ENCODE measurements at regions not wholly inside any gene's neighbourhood (a gene's known extent, or its start where the extent isn't known, plus 50 kb on each side); places are given as distances from the start of the nearest gene placed in this dataset.

DNA sequence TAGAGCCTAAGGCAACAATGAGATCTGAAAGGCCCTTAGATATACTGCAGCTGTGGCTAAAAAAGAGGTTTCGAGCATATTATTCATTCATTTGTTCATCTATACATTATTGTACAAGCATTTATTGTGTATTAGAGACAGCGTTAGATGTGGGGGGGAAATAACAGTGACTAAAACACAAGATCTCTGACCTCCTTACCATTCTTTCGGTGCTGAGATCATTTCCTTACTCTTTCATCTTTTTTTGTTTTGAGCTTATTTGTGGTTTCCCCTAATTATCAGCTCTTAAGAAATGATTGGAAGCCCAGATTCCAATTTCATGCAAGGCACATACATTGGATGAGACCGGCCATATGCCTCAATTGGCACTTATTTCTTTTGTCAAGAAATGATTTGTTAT, 113.2 kb downstream of the SEC61B start:
- no peak for DNase-seq

DNA sequence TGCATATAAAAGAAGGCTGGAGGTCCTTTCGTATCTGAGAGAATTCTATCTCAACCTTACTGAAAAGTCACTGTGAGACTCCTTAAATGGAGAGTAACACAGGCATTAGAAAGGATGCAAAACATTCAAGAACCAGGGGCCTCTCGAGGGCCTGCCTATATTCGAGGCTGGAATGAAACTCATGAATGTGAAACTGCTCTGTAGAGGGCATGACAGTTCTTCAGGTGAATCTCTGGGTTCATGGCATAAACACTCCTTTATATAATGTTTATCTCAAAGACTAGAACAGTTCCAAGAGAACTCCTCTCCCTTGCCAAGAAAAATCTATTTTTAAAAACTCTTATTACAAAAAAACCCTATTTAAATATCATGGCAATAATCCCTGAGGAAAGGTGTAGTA, 113.9 kb downstream of the SEC61B start:
- DNase-seq, result no peak

DNA sequence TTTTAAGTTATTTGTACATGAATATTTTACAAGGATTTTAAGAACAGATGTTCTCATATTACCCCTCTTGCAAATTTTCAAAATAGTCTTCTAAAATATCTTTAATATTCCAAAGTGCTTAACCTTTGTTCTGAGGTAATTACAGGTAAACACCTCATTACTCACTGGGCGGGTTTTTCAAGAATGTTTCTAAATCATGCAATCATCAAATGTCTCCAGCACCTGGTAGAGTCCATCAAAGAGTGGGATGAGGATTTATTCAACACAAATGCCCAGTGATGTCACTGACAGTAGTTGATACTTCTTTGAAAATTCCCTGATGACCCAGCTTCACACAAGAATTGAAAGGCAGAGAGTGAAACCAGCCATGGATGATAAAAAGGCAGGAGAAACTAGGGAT, 114.4 kb downstream of the SEC61B start:
- no peak for DNase-seq

DNA sequence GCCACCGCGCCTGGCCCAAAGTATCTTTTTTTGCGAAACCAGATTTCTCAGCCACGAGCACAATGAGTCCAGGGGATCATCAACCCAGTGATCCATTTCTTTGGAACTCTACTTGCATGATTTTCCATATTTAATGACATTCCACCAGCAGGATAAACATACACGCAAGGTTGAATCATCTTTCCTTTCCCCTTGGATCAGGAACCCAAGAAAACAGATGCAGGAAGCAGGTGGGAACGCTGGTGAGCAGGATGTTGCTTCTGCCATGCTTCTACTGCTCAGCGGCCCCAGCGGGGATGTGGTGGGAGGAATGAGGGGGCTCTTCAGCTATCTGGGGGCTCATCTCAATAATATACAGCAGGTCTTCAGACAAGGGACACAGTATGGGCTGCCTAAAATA, 118.2 kb downstream of the SEC61B start:
- DNase-seq, result peak; percentile 89

DNA sequence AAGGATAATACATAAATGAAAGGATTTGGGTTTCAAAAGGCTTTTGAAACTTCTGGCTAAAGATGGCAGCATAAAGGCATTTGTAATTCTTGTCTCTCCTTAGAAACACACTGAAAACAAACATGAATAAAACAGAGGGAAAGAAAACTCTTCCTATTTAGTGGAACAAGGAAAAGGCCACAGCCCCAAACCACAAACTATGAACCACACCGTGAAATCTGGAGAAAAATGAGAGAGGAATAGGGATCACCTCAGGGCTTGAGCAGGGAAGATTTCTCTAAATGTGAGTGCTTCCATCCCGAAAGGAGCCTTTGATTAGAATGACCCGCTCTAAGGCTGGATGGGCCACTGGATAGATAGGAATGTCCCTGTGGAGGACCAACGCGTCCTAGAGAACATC, 119.6 kb downstream of the SEC61B start:
- DNase-seq, result no peak

- no peak for DNase-seq
These were observed 123.4 kb downstream of the SEC61B start for GRCh38 chr9:99345451-99345850.

DNA sequence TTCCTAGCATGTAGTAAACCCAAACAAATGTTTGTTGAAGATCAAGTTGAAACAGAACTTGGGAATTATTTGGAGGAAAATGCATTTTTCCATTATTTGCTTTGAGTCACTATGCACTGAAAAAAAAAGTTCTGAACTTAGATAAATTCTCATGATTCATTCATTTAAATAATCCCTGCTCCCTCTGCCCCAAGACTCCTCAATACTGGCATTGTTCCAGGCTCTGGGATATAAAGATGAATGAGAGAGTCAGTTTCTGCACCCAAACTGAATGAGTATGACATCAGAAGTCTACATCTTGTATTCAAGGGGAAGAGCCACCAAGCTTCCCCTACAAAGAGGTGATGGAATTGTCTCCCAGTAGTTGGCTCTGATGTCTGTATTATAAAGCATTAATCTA, 123.9 kb downstream of the SEC61B start:
- peak; percentile 79 for DNase-seq

DNA sequence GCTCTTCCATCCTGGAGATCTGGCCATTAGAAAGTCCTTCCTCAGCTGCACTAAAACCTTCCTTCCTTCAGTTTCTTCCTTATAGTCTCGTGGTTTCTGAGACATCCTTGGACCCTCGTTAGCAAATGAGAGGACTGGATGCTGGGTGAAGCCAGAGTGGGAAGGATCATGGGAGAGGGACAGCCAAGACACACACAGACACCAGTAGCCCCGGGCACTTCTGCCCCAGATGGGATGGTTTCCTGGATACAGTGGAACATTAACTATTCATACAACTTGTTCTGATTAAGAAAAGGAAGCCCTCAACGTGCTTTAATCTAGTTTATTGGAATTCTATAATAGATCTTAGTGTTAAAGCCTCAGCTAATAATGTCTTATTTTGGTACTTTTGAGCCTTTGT, 125.5 kb downstream of the SEC61B start:
- DNase-seq, result no peak

GRCh38 chr9:99348289-99348688, 126.2 kb downstream of the SEC61B start:
- DNase-seq, result no peak

GRCh38 chr9:99349870-99350269, 127.8 kb downstream of the SEC61B start:
- DNase-seq, result no peak

GRCh38 chr9:99350461-99350860, 128.4 kb downstream of the SEC61B start:
- no peak for DNase-seq

- DNase-seq, result no peak
These were observed 129.6 kb downstream of the SEC61B start for GRCh38 chr9:99351647-99352046.

- DNase-seq, result peak; percentile 85
These were observed 130.7 kb downstream of the SEC61B start for GRCh38 chr9:99352826-99353225.

DNA sequence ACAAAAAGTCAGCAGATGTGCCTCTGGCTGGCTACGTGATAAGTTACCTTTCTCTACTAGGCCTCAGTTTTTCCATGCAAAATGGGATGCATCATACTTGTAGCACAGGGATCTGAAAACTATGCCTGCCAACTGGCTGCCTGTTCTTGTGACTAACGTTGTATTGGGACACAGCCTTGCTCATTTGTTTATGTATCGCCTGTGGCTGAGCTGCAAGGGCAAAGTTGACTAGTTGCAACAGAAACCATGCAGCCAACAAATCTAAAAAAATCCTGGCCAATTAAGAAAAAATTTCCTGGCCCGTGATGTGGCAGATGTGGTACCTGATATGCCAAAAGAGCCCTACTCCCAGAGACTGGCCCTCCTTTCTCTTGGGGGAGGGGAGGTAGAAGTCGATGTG, 131.3 kb downstream of the SEC61B start:
- peak; percentile 99 for DNase-seq

- DNase-seq, result peak; percentile 62
These were observed 132.0 kb downstream of the SEC61B start for GRCh38 chr9:99354104-99354503.

GRCh38 chr9:99356512-99356971, 134.5 kb downstream of the SEC61B start:
- DNase-seq, result no peak

DNA sequence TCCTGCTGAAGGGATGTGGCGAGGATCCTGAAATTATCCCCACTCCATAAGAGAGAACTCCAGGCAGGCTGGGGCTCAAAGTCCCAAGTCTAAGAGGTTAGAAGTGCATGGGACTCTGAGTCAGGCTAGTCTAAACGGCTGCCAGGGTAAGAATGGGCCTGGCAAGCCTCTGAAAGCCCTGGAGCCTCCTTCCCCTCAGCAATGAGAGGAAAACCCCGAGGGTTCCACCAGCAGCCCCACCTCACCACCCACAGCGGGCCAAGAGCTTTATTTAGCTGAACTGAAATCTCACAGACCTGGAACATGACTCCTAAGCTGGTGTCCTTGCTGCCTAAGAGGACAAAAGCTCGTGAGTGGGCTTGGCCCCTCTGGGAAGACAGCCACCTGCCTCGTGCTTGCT, 135.5 kb downstream of the SEC61B start:
- DNase-seq, result no peak

DNA sequence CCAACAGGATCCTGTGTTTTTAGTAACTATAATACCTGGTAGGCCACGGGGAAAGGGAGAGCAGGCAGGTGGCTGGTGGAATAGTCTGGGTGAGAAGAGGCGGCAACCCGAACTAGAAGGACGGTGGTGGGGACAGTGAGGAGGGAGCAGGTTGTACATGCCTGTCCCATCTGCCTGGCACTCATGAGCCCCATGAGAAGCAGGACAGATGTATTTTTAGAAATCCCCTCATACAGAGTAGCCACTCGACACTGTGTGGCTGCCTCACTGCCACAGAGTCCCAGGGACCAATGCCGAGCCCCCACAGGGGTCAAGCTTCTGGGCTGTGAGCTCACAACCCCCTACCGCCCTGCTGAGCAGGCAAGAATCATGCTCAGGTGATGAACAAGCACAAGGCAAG, 136.6 kb downstream of the SEC61B start:
- DNase-seq, result no peak

- DNase-seq, result no peak
These were observed 137.3 kb downstream of the SEC61B start for GRCh38 chr9:99359336-99359735.

DNA sequence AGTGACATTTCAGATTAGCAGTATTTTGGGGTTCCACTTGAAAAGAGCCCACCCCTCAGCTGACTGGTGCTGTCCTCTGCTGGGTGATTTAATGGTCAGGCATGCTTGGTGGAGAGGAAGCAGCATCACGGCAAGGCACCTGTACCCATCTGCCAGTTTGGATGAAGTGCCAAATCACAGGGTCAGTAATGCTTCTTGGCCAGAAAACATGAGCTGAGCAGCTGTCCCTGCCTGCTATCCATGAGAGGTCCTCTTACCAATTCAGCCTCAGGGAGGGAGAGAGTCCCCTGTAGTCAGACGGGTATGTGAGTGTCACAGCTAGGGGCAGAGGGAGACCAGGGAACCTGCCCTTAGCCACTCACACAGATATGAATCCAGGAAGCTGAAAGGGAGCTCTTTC, 137.9 kb downstream of the SEC61B start:
- DNase-seq, result no peak

GRCh38 chr9:99361817-99362216, 139.7 kb downstream of the SEC61B start:
- DNase-seq, result no peak

- DNase-seq, result no peak
These were observed 140.2 kb downstream of the SEC61B start for GRCh38 chr9:99362321-99362720.

- DNase-seq, result no peak
These were observed 141.4 kb downstream of the SEC61B start for GRCh38 chr9:99363509-99363908.

DNA sequence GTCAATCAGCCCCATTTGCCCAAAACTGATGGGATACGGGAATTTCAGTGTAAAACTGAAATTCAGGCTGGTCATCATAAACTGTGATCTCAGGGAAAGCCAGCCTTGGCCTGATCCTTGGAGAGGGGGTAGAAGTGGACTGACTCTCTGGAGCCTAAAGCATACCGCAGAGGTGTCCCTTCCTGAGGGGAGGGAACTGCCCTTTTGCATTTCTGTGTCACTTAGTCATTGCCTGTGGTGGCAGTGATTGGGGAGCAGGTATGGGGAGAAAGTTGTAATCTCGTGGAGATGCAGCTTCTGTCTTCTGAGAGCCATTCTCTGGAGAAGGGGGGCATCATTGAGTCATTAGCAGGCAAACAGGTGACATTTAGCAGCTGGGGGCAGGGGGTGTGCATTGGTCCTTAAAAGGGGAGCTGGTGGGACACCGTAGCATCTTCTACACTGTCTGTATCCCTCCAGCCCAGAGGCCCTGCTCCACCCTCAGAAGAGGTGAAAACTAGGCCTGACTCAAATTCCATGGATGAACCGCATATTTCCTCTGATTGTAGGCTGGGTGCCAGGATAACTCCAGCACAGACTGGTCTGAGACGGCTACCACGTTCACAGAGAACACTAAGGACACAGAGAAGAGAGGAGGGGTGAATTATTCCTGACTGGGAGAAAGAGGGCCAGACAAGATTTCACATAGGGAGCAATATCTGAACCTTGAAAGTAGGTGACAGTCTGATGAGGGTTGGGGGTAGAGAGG, 143.3 kb downstream of the SEC61B start:
- peak; percentile 52 for DNase-seq

DNA sequence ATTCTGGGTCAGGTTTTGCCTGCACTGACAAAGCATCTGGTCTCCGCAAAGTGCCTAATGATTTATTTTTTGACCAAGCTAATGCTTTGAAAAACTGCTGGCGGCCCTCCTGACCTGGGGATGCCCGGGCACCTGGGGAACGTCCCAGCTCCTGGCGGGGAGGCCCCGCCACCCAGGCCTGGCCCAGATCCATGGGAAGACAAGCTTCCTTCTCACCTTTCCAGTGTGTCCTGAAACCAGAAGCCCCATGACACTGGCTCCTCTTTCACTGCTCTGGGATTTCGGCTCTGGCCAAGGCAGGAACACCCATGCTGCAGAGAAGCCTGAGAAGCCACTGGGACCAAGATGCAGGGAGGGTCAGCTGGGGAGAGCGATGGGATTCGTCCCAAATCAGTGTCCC, 144.1 kb downstream of the SEC61B start:
- DNase-seq, result no peak
